Smooth muscle cell (in vitro differentiated cells): ENCODE measurements at regions not wholly inside any gene's neighbourhood (a gene's known extent, or its start where the extent isn't known, plus 50 kb on each side); places are given as distances from the start of the nearest gene placed in this dataset.

Experiments
- DNase-seq: peaks from one replicate; lab custom pipeline; 2025; ENCODE audit not compliant: unreplicated experiment; lab: John Stamatoyannopoulos, UW
- H2AFZ ChIP-seq: fragments of 200-600 bp; sonication (generic); 2 replicates; pipeline ENCODE4 v1.6.0; 2016; ENCODE audit warnings: antibody characterized with exemption, low read depth, mild to moderate bottlenecking
- H3F3A ChIP-seq: fragments of 200-600 bp; sonication (generic); 2 replicates; pipeline ENCODE4 v1.6.0; 2017; ENCODE audit warnings: antibody characterized with exemption, low read depth
- H3K27ac ChIP-seq: fragments of 200-600 bp; sonication (generic); 2 replicates; pipeline ENCODE4 v1.5.1; 2016; ENCODE audit warnings: low read depth, mild to moderate bottlenecking
- H3K27me3 ChIP-seq: fragments of 200-600 bp; sonication (generic); 2 replicates; pipeline ENCODE4 v1.6.1; 2016; ENCODE audit warnings: low read depth, mild to moderate bottlenecking
- H3K36me3 ChIP-seq: fragments of 200-600 bp; sonication (generic); 2 replicates; pipeline ENCODE4 v1.5.1; 2016; ENCODE audit warnings: low read depth
- H3K4me1 ChIP-seq: fragments of 200-600 bp; sonication (generic); 2 replicates; pipeline ENCODE4 v1.5.1; 2016; ENCODE audit warnings: low read depth
- H3K4me2 ChIP-seq: fragments of 200-600 bp; sonication (generic); 2 replicates; pipeline ENCODE4 v1.6.0; 2016; ENCODE audit warnings: mild to moderate bottlenecking
- H3K4me3 ChIP-seq: fragments of 200-600 bp; sonication (generic); 2 replicates; pipeline ENCODE4 v1.5.1; 2016; ENCODE audit warnings: mild to moderate bottlenecking
- H3K79me2 ChIP-seq: fragments of 200-600 bp; sonication (generic); 2 replicates; pipeline ENCODE4 v1.6.0; 2016; ENCODE audit warnings: low read depth, mild to moderate bottlenecking
- H3K9ac ChIP-seq: fragments of 200-600 bp; sonication (generic); 2 replicates; pipeline ENCODE4 v1.6.0; 2016; ENCODE audit warnings: low read depth
- H3K9me3 ChIP-seq: fragments of 200-600 bp; sonication (generic); replicated peaks from 2 replicates; pipeline ENCODE4 v1.5.1; 2016; ENCODE audit warnings: low read depth
- H4K20me1 ChIP-seq: fragments of 200-600 bp; sonication (generic); 2 replicates; pipeline ENCODE4 v1.6.0; 2016; ENCODE audit warnings: low read depth
- WGBS: methylation state at CpG from one replicate; pipeline ENCODE4 v1.1.7; 2016; ENCODE audit warnings: low lambda C conversion rate; 5-methylcytosine and 5-hydroxymethylcytosine counted together
- TF ChIP-seq, protein P1 (sequence below): fragments of 200-600 bp; sonication (generic); IDR thresholded peaks from 2 replicates; pipeline ENCODE4 v1.5.1; 2017; ENCODE audit warnings: borderline replicate concordance, mild to moderate bottlenecking, antibody characterized with exemption; ENCODE audit not compliant: insufficient read depth, poor library complexity, severe bottlenecking

DNA sequence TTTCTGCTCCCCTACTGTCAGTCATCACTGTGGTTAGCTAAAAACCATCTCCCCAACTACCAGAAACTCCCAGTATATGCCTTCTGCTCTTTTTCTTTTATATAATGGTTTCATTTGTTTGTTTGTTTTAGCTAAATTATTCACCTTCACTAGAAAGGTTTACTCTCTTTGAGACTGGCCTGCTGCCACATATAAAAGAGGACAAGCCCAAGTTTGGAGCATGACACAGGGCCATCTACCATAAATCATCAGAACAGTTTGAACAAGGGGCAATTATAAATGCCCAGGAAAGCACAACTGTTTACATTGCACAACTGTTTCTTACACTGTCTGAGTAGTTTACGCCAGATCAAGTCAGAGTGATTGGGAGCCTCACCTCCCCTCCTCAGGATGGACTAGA is 471.0 kb upstream of the PIK3C3 start:
- H3K27me3 ChIP-seq = no peaks in the 10 kb centered on the region
- TF ChIP-seq, protein P1, sequence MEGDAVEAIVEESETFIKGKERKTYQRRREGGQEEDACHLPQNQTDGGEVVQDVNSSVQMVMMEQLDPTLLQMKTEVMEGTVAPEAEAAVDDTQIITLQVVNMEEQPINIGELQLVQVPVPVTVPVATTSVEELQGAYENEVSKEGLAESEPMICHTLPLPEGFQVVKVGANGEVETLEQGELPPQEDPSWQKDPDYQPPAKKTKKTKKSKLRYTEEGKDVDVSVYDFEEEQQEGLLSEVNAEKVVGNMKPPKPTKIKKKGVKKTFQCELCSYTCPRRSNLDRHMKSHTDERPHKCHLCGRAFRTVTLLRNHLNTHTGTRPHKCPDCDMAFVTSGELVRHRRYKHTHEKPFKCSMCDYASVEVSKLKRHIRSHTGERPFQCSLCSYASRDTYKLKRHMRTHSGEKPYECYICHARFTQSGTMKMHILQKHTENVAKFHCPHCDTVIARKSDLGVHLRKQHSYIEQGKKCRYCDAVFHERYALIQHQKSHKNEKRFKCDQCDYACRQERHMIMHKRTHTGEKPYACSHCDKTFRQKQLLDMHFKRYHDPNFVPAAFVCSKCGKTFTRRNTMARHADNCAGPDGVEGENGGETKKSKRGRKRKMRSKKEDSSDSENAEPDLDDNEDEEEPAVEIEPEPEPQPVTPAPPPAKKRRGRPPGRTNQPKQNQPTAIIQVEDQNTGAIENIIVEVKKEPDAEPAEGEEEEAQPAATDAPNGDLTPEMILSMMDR = no peak
- 81% methylated on average over 1 of the region's 1 CpG for WGBS
- H3K4me3 ChIP-seq = no peak overlapping the region
- H4K20me1 ChIP-seq = no peaks in the 10 kb centered on the region
- H3F3A ChIP-seq = no peaks in the 10 kb centered on the region
- DNase-seq = no peak
- no peaks in the 10 kb centered on the region for H3K36me3 ChIP-seq
- H3K79me2 ChIP-seq = no peaks in the 10 kb centered on the region
- no peak overlapping the region for H2AFZ ChIP-seq
- H3K4me2 ChIP-seq = no peak overlapping the region
- no peak overlapping the region for H3K27ac ChIP-seq
- H3K9ac ChIP-seq = no peak overlapping the region
- no peaks in the 10 kb centered on the region for H3K4me1 ChIP-seq
- no peaks in the 10 kb centered on the region for H3K9me3 ChIP-seq

DNA sequence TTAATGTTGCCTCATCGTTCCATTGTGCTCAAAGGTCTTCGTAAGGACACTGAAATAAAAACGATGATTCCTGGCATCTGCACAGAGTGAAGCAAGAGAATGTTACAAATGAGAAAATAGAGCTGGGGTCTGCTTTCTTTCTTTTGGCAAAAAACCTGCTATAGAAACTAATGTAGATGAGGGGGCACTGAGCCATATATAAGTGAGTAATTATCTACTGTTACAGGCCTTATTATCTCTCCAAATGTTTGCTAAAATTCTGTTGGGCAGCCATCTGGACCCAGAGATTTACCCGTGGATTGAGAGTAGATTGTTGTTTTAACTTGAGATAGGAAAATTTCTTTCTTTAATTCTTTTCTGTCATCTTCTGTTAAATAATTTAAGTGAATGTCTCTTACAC is 472.5 kb upstream of the PIK3C3 start:
- H3K4me3 ChIP-seq = no peak overlapping the region
- no peaks in the 10 kb centered on the region for H3F3A ChIP-seq
- H3K27ac ChIP-seq = no peak overlapping the region
- no peak overlapping the region for H3K9ac ChIP-seq
- H4K20me1 ChIP-seq = no peaks in the 10 kb centered on the region
- no peak overlapping the region for H2AFZ ChIP-seq
- H3K79me2 ChIP-seq = no peaks in the 10 kb centered on the region
- H3K4me1 ChIP-seq = no peaks in the 10 kb centered on the region
- WGBS = 82% methylated on average over 4 of the region's 4 CpGs
- no peak for DNase-seq
- H3K36me3 ChIP-seq = no peaks in the 10 kb centered on the region
- TF ChIP-seq, protein P1 = no peak
- H3K27me3 ChIP-seq = no peaks in the 10 kb centered on the region
- H3K4me2 ChIP-seq = no peak overlapping the region
- no peaks in the 10 kb centered on the region for H3K9me3 ChIP-seq

DNA sequence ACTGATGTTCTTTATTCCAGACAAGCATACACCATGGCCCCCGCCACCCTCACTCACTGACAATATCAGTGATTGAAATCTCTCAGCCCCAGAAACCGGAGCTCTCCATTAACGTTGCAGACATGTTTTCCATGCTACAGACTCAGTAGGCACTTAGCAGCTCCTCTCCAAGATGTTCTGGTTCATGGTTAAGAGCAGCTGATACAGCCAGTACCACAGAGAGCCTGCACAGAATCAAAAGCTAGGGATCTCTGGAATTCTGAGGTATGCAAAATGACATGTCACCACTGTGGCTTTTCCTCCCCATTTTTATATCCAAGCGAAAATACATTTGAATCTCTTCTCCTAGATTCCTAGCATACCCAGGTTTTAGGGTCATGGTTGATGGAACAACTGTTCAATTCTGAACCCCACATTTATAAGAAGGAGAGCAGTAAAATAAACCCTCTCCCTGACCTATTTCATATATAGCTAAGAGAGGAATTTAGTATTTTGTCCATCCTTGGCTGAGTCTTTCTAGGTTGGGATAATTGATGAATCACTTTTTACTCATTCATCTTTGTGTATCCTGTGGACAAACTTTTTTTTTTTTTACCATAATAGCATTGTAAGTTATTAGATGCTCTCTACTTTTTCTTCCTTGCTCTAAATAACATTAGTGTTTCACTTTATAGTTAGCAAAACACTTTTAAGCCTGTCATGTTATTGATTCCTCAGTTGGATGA is 488.4 kb upstream of the PIK3C3 start:
- Histone ChIP-seq H2AFZ (no peak overlapping the region), H3K27me3 (no peaks in the 10 kb centered on the region), H3K9ac (no peak overlapping the region), H3K4me2 (no peak overlapping the region), H4K20me1 (no peaks in the 10 kb centered on the region), H3K4me1 (no peaks in the 10 kb centered on the region), H3K27ac (no peak overlapping the region), H3K9me3 (no peaks in the 10 kb centered on the region), H3K79me2 (no peaks in the 10 kb centered on the region), H3K4me3 (no peak overlapping the region), H3F3A (no peaks in the 10 kb centered on the region), H3K36me3 (no peaks in the 10 kb centered on the region)
- WGBS = 75% methylated on average over 4 of the region's 4 CpGs
- DNase-seq = no peak
- TF ChIP-seq, protein P1 = no peak

DNA sequence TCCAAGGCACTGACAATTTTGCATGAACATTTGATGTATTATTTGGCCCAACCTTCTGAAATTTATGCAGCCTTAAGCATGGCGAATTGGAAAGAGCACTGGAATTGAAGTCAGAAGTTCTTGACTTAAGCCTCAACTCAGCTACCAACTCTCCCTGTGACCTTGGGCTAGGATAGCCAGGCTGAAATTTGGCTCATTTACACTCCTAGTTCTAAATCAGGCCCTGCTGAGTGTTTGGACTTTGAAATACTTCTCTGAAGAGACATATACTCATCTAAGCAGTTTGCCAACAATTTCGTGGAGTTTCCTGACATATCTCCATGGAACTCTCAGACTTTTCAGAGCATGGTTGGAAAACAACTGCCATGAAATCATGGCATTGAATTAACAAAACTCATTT is 489.6 kb upstream of the PIK3C3 start:
- Histone ChIP-seq H3K36me3 (no peaks in the 10 kb centered on the region), H3K27ac (no peak overlapping the region), H3K4me2 (no peak overlapping the region), H3K9ac (no peak overlapping the region), H4K20me1 (no peaks in the 10 kb centered on the region), H3F3A (no peaks in the 10 kb centered on the region), H3K27me3 (no peaks in the 10 kb centered on the region), H3K79me2 (no peaks in the 10 kb centered on the region), H2AFZ (no peak overlapping the region), H3K4me1 (no peaks in the 10 kb centered on the region), H3K4me3 (no peak overlapping the region), H3K9me3 (no peaks in the 10 kb centered on the region)
- TF ChIP-seq, protein P1 = no peak
- DNase-seq = no peak
- WGBS = 94% methylated on average over 2 of the region's 2 CpGs
